BJ (cell line): ENCODE measurements at regions not wholly inside any gene's neighbourhood (a gene's known extent, or its start where the extent isn't known, plus 50 kb on each side); places are given as distances from the start of the nearest gene placed in this dataset.

Experiments used
- CTCF ChIA-PET: fragments of 350-600 bp; formaldehyde crosslinking; extraction: SDS; loops from one replicate; lab custom pipeline; 2021; ENCODE audit warnings: antibody characterized with exemption, inconsistent platforms; lab: Yijun Ruan, JAX
- POLR2A ChIA-PET: fragments of 300-600 bp; sonication (Branson Sonifier 250); formaldehyde crosslinking; extraction: SDS; loops from one replicate; lab custom pipeline; 2021; ENCODE audit warnings: antibody characterized with exemption; lab: Charles Lee
- DNase-seq: peaks from one replicate; pipeline ENCODE4 v3.0.0-alpha.2; 2011; ENCODE audit warnings: low read depth
- H3K27me3 ChIP-seq: 2 replicates; pipeline ENCODE4 v1.6.0; 2011; ENCODE audit warnings: low read length; ENCODE audit not compliant: control insufficient read depth, insufficient read depth
- H3K36me3 ChIP-seq: 2 replicates; pipeline ENCODE4 v1.5.1; 2011; ENCODE audit warnings: low read length; ENCODE audit not compliant: control insufficient read depth, insufficient read depth
- H3K4me3 ChIP-seq: 2 replicates; pipeline ENCODE4 v1.5.1; 2011; ENCODE audit warnings: low read depth, mild to moderate bottlenecking, control low read depth, low read length
- TF ChIP-seq, protein P1 (sequence below): IDR thresholded peaks from 2 replicates; pipeline ENCODE4 v1.5.1; 2011; ENCODE audit warnings: low read depth, mild to moderate bottlenecking, control low read depth, inconsistent platforms, low read length, moderate library complexity; ENCODE audit not compliant: insufficient read depth

GRCh38 chr4:3681191-3681590 is 85.0 kb upstream of the ADRA2C start:
- ChIA-PET CTCF (no interaction called here), POLR2A (no interaction called here)
- TF ChIP-seq, protein P1, sequence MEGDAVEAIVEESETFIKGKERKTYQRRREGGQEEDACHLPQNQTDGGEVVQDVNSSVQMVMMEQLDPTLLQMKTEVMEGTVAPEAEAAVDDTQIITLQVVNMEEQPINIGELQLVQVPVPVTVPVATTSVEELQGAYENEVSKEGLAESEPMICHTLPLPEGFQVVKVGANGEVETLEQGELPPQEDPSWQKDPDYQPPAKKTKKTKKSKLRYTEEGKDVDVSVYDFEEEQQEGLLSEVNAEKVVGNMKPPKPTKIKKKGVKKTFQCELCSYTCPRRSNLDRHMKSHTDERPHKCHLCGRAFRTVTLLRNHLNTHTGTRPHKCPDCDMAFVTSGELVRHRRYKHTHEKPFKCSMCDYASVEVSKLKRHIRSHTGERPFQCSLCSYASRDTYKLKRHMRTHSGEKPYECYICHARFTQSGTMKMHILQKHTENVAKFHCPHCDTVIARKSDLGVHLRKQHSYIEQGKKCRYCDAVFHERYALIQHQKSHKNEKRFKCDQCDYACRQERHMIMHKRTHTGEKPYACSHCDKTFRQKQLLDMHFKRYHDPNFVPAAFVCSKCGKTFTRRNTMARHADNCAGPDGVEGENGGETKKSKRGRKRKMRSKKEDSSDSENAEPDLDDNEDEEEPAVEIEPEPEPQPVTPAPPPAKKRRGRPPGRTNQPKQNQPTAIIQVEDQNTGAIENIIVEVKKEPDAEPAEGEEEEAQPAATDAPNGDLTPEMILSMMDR = no peak
- no peak for DNase-seq
- H3K36me3 ChIP-seq = no peaks in the 10 kb centered on the region
- no peak overlapping the region for H3K4me3 ChIP-seq
- peaks cover 6% of the 10 kb centered on the region for H3K27me3 ChIP-seq

DNA sequence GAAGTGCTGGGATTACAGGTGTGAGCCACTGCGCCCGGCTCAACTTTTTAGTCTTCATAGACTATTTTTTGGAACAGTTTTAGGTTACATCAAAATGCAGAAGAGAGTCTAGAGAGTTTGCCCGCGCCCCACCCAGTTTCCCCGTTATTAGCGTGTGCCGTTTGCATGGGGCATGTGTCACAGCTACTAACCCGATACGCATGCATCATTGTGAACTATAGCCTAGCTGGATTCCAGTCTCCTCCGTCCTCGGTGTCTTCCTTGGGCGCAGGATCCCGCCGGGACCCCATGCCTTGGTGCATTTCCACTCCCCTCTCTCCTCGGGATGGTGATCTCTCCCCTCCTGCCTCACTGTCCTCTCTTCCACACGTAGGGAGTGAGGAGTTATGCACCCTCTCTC is 85.5 kb upstream of the ADRA2C start:
- Histone ChIP-seq H3K4me3 (no peak overlapping the region), H3K36me3 (no peaks in the 10 kb centered on the region), H3K27me3 (peaks cover 6% of the 10 kb centered on the region)
- no peak for DNase-seq
- ChIA-PET CTCF (no interaction called here), POLR2A (no interaction called here)
- TF ChIP-seq, protein P1 = no peak

DNA sequence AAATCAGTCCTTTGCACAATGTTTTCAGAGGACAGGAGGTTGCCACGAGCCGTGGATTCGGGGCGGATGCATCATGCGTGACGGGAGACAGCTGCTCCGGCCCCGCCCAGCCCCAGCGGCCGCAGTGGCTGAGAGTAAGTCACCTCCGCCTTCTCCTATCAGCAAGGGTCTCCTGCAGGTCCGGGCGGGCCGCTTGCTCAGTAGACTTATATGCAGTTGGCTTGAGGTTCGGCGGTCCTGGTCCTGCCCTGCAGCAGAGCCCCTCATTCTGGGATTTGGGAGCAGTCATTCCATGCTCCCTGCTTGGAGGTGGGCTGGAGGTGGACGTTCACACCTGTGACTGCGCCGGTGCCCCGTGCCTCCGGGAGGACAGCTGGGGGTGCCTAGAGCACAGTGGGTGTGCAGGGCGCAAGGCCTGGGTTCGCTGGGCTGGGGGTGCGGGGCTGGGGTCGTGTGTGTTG is 86.3 kb upstream of the ADRA2C start:
- ChIA-PET POLR2A (no interaction called here), CTCF (no interaction called here)
- no peak for DNase-seq
- Histone ChIP-seq H3K36me3 (no peaks in the 10 kb centered on the region), H3K4me3 (no peak overlapping the region), H3K27me3 (peaks cover 4% of the 10 kb centered on the region)
- TF ChIP-seq, protein P1 = no peak

GRCh38 chr4:3679071-3679825 is 86.9 kb upstream of the ADRA2C start:
- TF ChIP-seq, protein P1 = no peak
- Histone ChIP-seq H3K4me3 (no peak overlapping the region), H3K36me3 (no peaks in the 10 kb centered on the region), H3K27me3 (peaks cover 3% of the 10 kb centered on the region)
- ChIA-PET POLR2A (no interaction called here), CTCF (no interaction called here)
- no peak for DNase-seq

DNA sequence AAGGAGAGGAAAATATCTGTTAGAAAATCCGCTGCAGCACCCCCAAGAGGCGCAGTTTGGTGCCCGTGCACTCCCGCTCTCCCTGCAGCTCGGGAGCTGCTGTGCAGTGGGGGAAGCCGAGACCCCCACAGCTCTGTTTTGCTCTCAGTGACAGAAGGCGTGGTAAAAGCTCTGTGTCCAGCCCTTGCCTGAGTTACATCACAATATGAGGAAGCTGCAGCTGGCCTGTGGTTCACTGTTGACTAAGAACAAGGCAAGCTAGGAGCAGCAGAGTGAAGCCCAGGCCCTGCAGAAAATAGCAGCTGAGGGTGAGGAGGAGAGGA is 88.5 kb upstream of the ADRA2C start:
- H3K36me3 ChIP-seq = no peaks in the 10 kb centered on the region
- no peak for DNase-seq
- ChIA-PET POLR2A (no interaction called here), CTCF (interaction anchor here (0.7 kb wide), 1 partner anchor 394 kb away, joined by 3 read pairs; no protein-coding TSS in a partner anchor)
- TF ChIP-seq, protein P1 = no peak
- H3K4me3 ChIP-seq = no peak overlapping the region
- H3K27me3 ChIP-seq = peaks cover 7% of the 10 kb centered on the region
